WERI-Rb-1 (cell line): ENCODE measurements at regions not wholly inside any gene's neighbourhood (a gene's known extent, or its start where the extent isn't known, plus 50 kb on each side); places are given as distances from the start of the nearest gene placed in this dataset.

Source experiments
- DNase-seq: peaks from one replicate; pipeline ENCODE4 v3.0.0-alpha.2; 2020
- H3K27ac ChIP-seq: fragments of 250-450 bp; sonication (Bioruptor Pico); 2 replicates; pipeline ENCODE4 v1.5.1; 2020; ENCODE audit warnings: mild to moderate bottlenecking, moderate library complexity
- H3K27me3 ChIP-seq: fragments of 250-450 bp; sonication (Bioruptor Pico); 2 replicates; pipeline ENCODE4 v1.5.1; 2021; ENCODE audit warnings: mild to moderate bottlenecking, low read depth, moderate library complexity; ENCODE audit not compliant: insufficient read depth, severe bottlenecking
- H3K36me3 ChIP-seq: fragments of 250-450 bp; sonication (Bioruptor Pico); 2 replicates; pipeline ENCODE4 v1.5.1; 2020; ENCODE audit warnings: mild to moderate bottlenecking, moderate library complexity
- H3K4me3 ChIP-seq: 2 replicates; pipeline ENCODE4 v1.5.1; 2011; ENCODE audit warnings: low read depth, mild to moderate bottlenecking, control low read depth, low read length
- H3K9me3 ChIP-seq: fragments of 250-450 bp; sonication (Bioruptor Pico); 2 replicates; pipeline ENCODE4 v1.5.1; 2021; ENCODE audit warnings: mild to moderate bottlenecking, moderate library complexity; ENCODE audit not compliant: severe bottlenecking
- TF ChIP-seq, protein P1 (sequence below): IDR thresholded peaks from 2 replicates; pipeline ENCODE4 v1.5.1; 2011; ENCODE audit warnings: low read depth, mild to moderate bottlenecking, control low read depth, inconsistent platforms, low read length

DNA sequence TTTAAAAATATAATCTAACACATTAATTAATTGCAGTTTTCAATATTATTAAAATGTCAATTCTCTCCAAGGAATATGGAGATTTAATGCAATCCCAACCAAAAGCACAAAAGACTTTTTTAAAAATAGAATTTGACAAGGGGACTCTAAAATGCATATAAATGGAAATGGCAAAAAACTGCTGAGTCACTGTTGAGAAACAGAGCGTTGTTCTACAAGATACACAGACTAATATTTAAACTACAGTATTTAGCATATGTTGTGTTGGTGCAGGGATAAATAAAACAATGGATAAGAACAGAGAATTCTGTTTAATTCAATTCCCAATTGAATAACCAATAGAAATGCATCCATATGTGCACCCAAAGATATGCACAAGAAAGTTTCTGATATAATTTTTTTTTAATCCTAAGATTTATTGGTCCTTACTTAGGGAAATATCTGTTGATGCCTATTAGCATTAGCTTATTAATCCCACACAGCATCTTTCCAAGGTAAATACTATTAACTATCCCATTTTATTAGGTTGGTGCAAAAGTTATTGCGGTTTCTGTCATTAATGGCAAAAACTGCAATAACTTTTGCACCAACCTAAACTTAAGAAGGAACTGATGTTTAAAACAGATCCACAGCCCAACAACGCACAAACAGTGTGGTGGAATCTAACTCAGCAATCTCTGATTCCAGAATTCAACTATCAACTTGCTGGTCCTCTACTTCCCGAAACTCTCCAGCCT, 86.8 kb upstream of the VEGFC start:
- DNase-seq = no peak
- Histone ChIP-seq H3K36me3 (no peaks in the 10 kb centered on the region), H3K9me3 (no peaks in the 10 kb centered on the region), H3K4me3 (no peak overlapping the region), H3K27me3 (no peaks in the 10 kb centered on the region), H3K27ac (no peak overlapping the region)
- TF ChIP-seq, protein P1, sequence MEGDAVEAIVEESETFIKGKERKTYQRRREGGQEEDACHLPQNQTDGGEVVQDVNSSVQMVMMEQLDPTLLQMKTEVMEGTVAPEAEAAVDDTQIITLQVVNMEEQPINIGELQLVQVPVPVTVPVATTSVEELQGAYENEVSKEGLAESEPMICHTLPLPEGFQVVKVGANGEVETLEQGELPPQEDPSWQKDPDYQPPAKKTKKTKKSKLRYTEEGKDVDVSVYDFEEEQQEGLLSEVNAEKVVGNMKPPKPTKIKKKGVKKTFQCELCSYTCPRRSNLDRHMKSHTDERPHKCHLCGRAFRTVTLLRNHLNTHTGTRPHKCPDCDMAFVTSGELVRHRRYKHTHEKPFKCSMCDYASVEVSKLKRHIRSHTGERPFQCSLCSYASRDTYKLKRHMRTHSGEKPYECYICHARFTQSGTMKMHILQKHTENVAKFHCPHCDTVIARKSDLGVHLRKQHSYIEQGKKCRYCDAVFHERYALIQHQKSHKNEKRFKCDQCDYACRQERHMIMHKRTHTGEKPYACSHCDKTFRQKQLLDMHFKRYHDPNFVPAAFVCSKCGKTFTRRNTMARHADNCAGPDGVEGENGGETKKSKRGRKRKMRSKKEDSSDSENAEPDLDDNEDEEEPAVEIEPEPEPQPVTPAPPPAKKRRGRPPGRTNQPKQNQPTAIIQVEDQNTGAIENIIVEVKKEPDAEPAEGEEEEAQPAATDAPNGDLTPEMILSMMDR = no peak

DNA sequence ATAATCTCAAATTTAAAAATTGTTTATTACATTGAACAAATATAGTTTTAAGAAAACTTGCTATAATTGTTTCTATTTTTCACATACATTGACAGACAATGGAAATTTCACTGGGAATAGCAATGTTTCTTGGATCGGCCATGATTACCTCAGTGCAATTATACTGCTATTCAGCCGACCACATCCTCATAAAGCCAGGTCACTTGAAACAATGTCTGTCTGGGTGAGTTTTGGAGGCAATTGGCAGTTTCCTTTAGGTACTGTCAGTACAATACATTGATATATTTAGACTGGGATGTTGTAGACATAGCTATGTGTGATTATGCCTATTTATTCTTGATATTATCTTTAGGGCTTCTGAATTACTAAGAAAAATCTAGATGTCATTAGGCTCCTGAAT, 89.5 kb upstream of the VEGFC start:
- no peak overlapping the region for H3K27ac ChIP-seq
- H3K9me3 ChIP-seq = no peaks in the 10 kb centered on the region
- H3K36me3 ChIP-seq = no peaks in the 10 kb centered on the region
- TF ChIP-seq, protein P1 = no peak
- H3K4me3 ChIP-seq = no peak overlapping the region
- no peaks in the 10 kb centered on the region for H3K27me3 ChIP-seq
- no peak for DNase-seq

DNA sequence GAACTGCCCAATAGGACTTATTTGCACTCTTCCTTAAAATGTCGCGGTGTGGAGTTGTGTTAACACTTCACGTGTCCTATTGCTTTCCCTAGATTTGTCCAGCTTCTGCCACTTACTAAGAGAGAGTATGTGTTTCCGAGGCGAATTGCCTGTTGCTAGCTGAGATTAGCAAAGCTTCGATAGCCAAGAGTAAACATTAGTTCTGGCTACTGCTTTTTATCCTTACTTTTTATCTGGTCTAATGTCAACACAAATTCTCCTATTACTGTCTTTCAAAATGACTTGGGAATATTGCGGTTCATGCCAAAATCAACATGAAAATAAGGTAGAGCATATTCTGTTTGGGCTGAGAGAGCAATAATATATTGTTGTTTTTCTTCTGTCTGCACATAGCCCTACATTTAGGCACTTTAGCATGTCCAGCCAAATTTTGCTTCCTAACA, 90.4 kb upstream of the VEGFC start:
- Histone ChIP-seq H3K27ac (no peak overlapping the region), H3K9me3 (no peaks in the 10 kb centered on the region), H3K27me3 (no peaks in the 10 kb centered on the region), H3K4me3 (no peak overlapping the region; the same call in 1 of the 2 replicates), H3K36me3 (no peaks in the 10 kb centered on the region)
- no peak for DNase-seq
- TF ChIP-seq, protein P1 = no peak

DNA sequence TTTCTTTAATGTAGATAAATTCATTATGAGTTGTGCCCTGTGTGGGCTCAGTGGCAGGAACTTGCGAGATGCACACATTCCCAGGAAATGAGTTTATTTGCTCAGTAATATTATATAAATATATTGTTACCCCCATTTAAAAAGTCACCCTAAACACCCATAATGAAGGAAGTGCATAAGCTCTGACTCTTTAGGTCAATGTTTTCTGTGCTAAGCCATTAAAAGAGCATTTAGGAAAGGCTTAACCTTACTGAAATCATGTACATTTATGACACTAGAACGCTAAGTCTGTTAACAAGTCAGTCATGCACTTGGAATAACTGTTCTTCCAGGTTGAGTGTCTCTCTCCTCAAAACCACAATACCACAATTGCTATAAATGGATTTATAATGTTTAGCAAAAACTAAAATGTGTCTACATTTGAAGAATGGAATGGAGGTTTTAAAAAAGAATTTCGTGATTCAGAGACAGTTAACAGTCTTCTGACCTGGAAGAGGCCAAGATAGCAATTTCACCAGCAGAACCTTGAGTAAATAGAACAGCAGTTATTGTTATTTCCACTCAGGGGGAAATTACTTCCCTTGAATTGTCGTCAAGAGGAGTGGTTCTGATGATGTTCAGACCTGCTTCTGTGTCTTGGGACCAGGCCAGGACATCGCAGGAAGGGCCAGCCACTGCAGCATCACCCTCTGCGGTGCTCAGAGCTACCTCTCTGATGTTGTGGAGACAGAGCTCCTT, 91.1 kb upstream of the VEGFC start:
- no peak for DNase-seq
- no peaks in the 10 kb centered on the region for H3K36me3 ChIP-seq
- no peaks in the 10 kb centered on the region for H3K27me3 ChIP-seq
- TF ChIP-seq, protein P1 = no peak
- H3K27ac ChIP-seq = no peak overlapping the region
- no peaks in the 10 kb centered on the region for H3K9me3 ChIP-seq
- no peak overlapping the region for H3K4me3 ChIP-seq

DNA sequence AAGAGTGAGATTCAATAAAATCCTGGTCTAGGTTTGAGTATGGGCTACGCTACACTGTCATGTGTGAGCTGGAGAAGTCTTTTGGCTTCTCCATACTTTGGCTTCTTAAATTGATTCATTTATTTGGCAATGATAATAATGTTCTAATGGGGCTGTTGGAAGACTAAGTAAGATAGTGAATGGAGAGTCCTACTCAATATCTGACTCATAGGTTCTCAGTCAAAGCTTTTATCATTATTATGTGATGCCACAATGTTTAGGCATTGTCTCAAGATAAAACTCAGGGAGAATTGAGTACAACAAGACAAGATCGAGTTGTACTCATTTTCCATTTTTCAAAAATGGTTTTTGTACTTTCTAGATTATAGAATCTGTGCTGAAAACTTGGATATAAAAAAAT, 92.5 kb upstream of the VEGFC start:
- Histone ChIP-seq H3K36me3 (no peaks in the 10 kb centered on the region), H3K4me3 (no peak overlapping the region), H3K27me3 (no peaks in the 10 kb centered on the region), H3K9me3 (no peaks in the 10 kb centered on the region), H3K27ac (no peak overlapping the region)
- TF ChIP-seq, protein P1 = no peak
- no peak for DNase-seq
